ENCODE measurements at regions not wholly inside any gene's neighbourhood (a gene's known extent, or its start where the extent isn't known, plus 50 kb on each side); places are given as distances from the start of the nearest gene placed in this dataset.

- no peak for TF ChIP-seq CTCF (IDR thresholded peaks at IDR 0.05; ENCODE audit: low read depth, low read length)
- no peak overlapping the region for H3K4me3 ChIP-seq (ENCODE audit: low read depth, low read length)
- no peaks in the 10 kb centered on the region for H3K27me3 ChIP-seq (ENCODE audit: control insufficient read depth, insufficient read depth, low read length)
- no peak overlapping the region for H3K27ac ChIP-seq (ENCODE audit: low read depth, low read length)
- POLR2A ChIA-PET = no interaction called here
- no peak for DNase-seq (ENCODE audit: low read depth, low spot score)
- no peaks in the 10 kb centered on the region for H3K9me3 ChIP-seq (ENCODE audit: control insufficient read depth, insufficient read depth, low read length)
- CTCF ChIA-PET = interaction anchor here (0.6 to 0.7 kb wide), 2 partner anchors 10 to 305 kb away, joined by 3 read pairs; no protein-coding TSS in a partner anchor
Measured at GRCh38 chr17:69913616-69914015, 161.4 kb upstream of the KCNJ16 start.

GRCh38 chr17:69914520-69914919, 160.5 kb upstream of the KCNJ16 start:
- CTCF ChIA-PET = no interaction called here

GRCh38 chr17:69916761-69917160, 158.3 kb upstream of the KCNJ16 start:
- CTCF ChIA-PET = interaction anchor here (0.6 to 1.1 kb wide), 2 partner anchors 14 to 113 kb away, joined by 3 read pairs; no protein-coding TSS in a partner anchor
- POLR2A ChIA-PET = no interaction called here
- no peaks in the 10 kb centered on the region for H3K27me3 ChIP-seq (ENCODE audit: control insufficient read depth, insufficient read depth, low read length)

More at GRCh38 chr17:69914520-69914919, 160.5 kb upstream of the KCNJ16 start:
- POLR2A ChIA-PET = no interaction called here
- no peaks in the 10 kb centered on the region for H3K9me3 ChIP-seq (ENCODE audit: control insufficient read depth, insufficient read depth, low read length)
- no peaks in the 10 kb centered on the region for H3K27me3 ChIP-seq (ENCODE audit: control insufficient read depth, insufficient read depth, low read length)
- TF ChIP-seq CTCF (IDR thresholded peaks at IDR 0.05; ENCODE audit: low read depth, low read length) = no peak
- no peak for DNase-seq (ENCODE audit: low read depth, low spot score)
- no peak overlapping the region for H3K4me3 ChIP-seq (ENCODE audit: low read depth, low read length)
- H3K27ac ChIP-seq (ENCODE audit: low read depth, low read length) = no peak overlapping the region

GRCh38 chr17:69918164-69918563, 156.9 kb upstream of the KCNJ16 start:
- ChIA-PET POLR2A (no interaction called here), CTCF (no interaction called here)
- DNase-seq (ENCODE audit: low read depth, low spot score) = no peak
- H3K27ac ChIP-seq (ENCODE audit: low read depth, low read length) = no peak overlapping the region
- TF ChIP-seq CTCF (IDR thresholded peaks at IDR 0.05; ENCODE audit: low read depth, low read length) = no peak
- no peaks in the 10 kb centered on the region for H3K27me3 ChIP-seq (ENCODE audit: control insufficient read depth, insufficient read depth, low read length)
- H3K4me3 ChIP-seq (ENCODE audit: low read depth, low read length) = no peak overlapping the region
- no peaks in the 10 kb centered on the region for H3K9me3 ChIP-seq (ENCODE audit: control insufficient read depth, insufficient read depth, low read length)

More at GRCh38 chr17:69916761-69917160, 158.3 kb upstream of the KCNJ16 start:
- no peak for DNase-seq (ENCODE audit: low read depth, low spot score)
- Histone ChIP-seq H3K4me3 (ENCODE audit: low read depth, low read length) (no peak overlapping the region), H3K27ac (ENCODE audit: low read depth, low read length) (no peak overlapping the region), H3K9me3 (ENCODE audit: control insufficient read depth, insufficient read depth, low read length) (no peaks in the 10 kb centered on the region)
- TF ChIP-seq CTCF (IDR thresholded peaks at IDR 0.05; ENCODE audit: low read depth, low read length) = no peak

- no peaks in the 10 kb centered on the region for H3K9me3 ChIP-seq (ENCODE audit: control insufficient read depth, insufficient read depth, low read length)
- no peak for DNase-seq (ENCODE audit: low read depth, low spot score)
- ChIA-PET CTCF (no interaction called here), POLR2A (no interaction called here)
- no peaks in the 10 kb centered on the region for H3K27me3 ChIP-seq (ENCODE audit: control insufficient read depth, insufficient read depth, low read length)
- no peak overlapping the region for H3K27ac ChIP-seq (ENCODE audit: low read depth, low read length)
- H3K4me3 ChIP-seq (ENCODE audit: low read depth, low read length) = no peak overlapping the region
- TF ChIP-seq CTCF (IDR thresholded peaks at IDR 0.05; ENCODE audit: low read depth, low read length) = no peak
Measured at GRCh38 chr17:69919789-69920188, 155.2 kb upstream of the KCNJ16 start.

All from AG04450 (cell line).